NCI-H526 (cell line): ENCODE measurements at regions not wholly inside any gene's neighbourhood (a gene's known extent, or its start where the extent isn't known, plus 50 kb on each side); places are given as distances from the start of the nearest gene placed in this dataset.
"Not testable (repeated sequence)": the region's sequence is repeated elsewhere in the genome, so short reads cannot be mapped to it uniquely, and the experiment has no call there.

Experiments
- DNase-seq, 2 experiments: peaks; one replicate each; lab custom pipeline; 2025; lab: John Stamatoyannopoulos, UW

DNA sequence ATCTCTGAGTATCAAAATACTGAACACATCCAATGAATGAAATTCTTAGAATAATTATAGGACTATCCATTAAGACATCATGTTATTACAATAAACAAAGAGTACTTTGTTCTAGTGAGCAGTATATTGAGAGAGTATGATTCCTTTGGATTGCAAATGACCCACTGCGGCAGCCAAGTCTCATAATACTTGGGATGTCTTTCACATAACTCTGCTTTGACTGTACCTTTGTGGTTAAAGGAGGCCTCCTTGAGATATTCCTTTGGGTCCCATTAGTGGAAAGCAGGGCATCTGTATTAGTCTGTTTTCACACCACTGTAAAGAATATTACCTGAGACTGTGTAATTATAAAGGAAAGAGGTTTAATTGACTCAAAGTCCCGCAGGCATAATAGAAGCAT lies 593.8 kb downstream of the TRHDE start:
- DNase-seq = no peak

DNA sequence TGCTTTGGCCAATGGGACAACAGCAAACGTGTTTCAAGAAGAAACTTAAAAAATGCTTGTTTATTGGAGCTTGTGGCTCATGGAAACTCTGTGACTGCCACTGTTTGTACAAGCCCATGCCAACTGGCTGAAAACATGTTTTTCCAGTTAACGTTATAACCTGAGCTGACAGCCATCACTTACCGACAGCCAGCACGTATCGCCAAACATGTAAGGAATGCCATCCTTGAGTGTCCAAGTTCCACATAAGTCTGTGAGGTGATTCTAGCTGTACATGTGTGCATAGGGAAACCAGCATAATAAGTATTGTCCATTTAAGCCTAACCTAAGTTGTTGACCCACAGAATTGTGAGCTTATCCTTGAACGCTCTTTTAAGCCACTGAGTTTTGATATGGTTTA lies 596.9 kb downstream of the TRHDE start:
- no peak for DNase-seq

DNA sequence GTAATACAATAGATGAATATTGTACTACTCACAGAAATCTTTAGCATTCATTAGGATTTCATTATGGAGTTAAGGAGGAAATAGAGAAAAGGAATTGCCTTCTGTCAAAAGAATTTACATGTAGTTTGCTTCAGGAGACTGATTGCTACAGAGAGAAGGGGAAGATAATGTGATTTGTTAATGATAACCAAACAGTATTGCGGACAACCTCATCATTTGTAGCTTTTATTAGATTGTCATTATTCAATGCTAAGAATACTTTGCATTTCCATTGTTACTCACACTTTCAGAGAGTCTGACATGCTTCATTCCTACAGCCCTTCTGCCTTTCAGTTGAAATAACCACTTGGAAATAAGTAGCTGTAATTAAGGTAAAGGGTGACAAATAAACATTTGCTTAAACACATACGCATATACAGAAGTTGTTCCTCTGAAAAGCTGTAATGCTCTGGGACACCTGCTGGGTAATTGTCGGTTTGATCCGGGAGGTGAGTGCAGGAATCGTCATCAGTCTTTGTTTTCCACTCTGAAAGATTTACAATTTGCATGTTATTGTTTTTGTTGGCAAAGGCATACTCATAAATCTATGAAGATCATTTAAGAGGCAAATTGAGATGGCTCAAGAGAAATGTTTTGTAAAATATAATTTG lies 600.2 kb downstream of the TRHDE start:
- peak; percentile 48 to 58 for DNase-seq

DNA sequence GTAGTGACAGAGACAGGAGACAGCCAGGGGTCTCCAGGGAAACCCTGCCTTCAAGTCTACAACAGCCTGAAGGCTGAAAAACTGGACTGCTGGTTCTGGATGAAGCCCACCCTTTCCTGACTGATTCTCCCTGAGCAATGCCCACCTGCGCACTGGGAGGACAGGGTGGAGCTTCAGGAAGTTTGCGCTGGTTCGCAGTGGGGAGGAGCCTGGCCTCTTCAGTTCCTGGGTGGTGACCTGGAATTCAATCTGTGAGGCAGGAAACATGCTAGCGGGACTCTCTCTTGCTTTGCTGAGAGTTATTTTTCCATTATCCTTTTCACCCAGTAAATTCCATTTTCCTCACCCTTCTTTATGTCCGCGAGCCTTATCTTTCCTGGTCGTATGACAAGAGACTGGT lies 600.8 kb downstream of the TRHDE start:
- DNase-seq = no peak

DNA sequence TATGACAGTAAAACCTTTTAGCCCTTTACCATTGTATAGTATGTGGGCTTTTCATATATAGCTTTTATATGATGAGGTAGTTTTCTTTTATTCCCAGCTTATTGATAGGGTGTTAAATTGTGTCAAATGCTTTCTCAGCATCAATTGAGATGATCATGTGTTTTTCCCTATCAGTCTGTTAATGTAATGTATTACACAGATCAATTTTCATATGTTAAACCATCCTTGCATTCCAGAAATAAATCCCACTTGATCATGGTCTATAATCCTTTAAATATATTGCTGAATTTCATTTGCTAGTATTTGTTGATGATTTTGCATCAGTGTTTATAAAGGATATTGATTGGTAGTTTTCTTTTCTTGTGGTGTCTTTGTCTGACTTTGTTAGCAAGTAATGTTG lies 603.9 kb downstream of the TRHDE start:
- no peak for DNase-seq

DNA sequence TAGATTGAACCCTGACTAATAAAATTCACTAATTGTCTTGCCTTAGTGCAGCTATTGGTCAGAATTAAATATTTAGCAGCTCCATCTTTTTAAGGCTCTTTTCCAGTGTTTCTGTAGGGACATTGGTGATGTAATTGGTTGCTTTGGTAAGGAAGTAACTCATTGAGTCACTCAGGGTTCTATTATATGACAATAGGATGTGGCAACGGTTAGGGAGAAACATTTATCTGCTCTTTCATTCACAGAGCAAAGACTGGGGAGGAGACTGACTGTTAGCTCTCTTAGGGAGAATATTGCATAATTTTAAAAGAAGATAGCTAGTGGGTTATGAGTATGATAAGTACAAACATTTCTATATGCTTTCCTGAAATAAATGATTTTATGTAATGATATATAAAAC lies 616.5 kb downstream of the TRHDE start:
- DNase-seq = no peak

DNA sequence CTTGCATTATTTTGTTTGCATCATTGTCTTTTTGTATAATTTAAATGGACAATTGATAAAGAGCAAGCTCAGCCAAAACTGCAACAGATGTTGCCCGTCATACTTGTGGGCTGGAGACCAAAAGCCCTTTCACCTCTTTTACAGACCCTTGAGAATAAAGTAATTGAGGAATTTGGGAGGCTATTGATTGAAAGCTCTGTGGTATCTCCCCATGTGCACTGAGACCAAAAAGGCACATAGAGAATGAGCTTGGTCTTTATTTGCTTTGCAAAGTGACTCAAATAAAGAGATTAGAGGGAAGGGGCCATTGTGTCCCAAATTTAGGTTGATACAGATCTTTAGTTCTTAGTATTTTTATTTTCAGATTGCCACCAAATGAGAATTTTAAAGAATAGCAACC lies 617.6 kb downstream of the TRHDE start:
- no peak for DNase-seq

DNA sequence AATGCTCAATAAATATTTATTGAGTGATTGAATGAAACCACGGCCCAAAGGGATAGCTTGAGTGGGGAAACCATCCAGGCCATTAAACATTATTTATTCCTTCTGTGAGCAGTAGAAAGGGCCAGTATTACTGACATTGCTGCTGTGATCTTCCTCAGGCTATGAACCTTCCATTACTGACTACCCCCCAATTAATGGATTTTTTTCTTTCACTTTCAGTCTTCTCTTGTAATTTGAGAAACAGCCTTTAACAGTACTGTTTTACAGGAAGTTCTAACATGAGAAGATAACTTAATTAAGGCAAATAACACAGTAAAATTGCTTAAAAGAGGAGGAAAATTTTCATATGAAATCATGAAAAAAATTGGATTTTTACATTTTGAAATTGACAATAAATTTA lies 629.5 kb downstream of the TRHDE start:
- no peak for DNase-seq

DNA sequence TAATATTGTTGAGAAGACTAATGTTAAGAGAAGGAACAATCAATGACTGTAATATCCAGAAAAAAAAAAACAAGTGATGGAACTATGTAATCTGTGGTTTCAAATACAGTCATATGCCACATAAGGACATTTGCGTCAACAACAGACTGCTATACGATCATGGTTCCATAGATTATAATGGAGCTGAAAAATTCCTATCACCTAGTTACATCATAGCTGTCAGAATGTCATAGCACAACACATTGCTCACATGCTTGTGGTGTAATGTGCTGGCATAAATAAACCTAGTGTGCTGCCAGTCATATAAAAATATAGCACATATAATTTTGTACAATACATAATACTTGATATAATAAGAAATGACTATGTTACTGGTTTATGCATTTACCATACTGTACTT lies 653.5 kb downstream of the TRHDE start:
- no peak for DNase-seq

DNA sequence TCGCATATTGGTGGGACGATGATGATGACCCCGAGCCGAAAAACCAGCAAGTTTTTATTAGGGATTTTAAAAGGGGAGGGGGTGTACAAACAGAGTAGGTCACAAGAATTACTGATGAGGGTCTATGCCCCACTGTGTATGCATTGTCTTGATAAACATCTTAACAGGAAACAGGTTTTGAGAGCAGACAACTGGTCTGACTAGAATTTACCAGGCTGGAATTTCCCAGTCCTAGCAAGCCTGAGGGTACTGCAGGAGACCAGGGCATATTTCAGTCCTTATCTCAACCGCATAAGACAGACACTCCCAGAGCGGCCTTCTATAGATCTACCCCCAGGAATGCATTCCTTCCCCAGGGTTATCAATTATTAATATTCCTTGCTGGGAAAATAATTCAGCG lies 659.7 kb downstream of the TRHDE start:
- DNase-seq = not testable (repeated sequence)

DNA sequence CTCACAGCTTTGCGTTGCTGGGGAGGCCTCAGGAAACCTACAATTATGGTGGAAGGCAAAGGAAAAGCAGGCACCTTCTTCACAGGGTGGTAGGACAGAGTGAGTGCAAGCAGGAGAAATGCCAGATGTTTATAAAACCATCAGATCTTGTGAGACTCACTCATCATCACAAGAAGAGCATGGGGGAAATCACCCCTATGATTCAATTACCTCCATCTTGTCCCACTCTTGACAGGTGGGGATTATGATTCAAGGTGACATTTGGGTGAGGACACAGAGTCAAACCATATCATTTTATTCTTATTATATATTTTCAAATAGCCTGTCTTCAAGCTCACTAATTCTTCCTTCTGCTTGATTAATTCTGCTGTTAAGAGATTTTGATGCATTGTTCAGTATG lies 665.3 kb downstream of the TRHDE start:
- no peak for DNase-seq

DNA sequence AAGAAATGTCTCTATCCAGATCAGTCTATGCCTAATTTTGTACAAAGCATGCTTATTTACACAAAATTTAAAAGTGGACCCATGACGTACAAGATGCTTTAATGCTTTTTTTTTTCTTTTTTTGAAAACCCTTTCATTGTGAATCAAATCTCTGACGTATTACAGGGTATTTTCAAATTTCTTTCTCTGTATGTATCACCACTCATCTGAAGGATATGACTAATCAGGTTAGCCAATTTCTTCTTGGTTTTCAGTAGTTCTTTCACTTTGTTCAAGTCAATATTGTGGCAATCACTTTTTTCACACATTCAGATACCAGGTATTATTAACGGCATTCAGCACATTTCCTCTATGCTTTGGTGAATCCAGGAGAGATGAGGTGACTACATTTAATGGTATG lies 685.3 kb downstream of the TRHDE start:
- DNase-seq = no peak

DNA sequence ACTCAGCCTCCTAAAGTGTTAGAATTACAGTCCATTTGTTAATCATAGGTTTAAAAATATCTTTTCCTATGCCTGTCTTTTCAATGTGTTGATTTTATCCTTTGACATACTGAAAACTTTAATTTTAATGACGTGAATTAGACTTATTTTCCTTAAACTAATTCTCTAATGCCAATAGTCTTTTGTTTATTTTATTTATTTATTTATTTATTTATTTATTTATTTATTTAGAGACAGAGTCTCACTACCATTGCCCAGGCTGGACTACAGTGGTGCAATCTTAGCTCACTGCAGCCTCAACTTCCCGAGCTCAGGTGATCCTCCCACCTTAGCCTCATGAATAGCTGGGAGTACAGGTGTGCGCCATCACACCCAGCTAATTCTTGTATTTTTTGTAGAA lies 694.5 kb downstream of the TRHDE start:
- DNase-seq = no peak

DNA sequence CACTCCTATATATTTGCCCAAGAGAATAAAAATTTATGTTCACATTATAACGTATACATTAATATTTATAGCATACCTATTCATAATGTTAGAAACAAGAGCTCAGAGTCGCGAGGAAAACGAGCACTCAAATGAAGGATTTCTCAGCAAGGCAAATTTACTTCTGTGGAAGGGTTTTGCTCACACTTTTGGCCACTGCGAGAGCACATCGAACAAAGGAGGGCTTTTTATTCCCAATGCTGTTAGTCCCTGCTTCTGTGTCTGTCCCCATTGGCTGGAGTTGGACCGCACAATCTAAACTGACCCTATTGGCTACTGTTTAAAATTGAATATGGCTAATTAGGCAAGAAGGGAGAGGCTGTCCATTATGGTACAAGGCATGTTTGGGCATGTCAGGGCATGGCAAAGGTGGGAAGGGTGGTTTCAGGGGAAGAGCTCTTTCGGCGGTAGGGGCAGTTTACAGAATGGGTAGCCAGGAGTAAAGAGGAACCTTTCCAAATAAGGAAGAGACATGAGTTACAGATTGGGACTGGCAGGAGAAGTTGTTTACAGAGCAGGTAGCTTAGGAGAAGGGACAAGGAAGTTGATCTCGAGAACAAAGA lies 702.9 kb downstream of the TRHDE start:
- no peak for DNase-seq

DNA sequence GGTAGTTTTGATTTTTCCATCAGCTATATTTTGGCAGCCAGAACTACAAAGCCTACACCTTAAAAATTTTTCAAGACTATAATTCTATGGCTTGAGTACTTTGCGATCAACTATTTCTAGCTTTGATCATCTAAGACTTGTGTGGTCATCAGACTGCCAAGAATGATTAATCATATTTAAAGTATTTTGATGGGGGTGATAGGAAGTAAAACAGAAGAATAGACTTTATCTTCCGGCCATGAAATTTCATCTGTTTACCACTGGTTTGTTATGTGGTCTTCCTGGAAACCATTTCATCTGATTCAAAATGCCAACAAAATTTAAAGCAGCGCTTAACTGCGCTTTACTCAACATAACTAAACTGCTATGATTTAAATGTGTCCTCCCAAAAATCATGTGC lies 706.8 kb downstream of the TRHDE start:
- DNase-seq = no peak

DNA sequence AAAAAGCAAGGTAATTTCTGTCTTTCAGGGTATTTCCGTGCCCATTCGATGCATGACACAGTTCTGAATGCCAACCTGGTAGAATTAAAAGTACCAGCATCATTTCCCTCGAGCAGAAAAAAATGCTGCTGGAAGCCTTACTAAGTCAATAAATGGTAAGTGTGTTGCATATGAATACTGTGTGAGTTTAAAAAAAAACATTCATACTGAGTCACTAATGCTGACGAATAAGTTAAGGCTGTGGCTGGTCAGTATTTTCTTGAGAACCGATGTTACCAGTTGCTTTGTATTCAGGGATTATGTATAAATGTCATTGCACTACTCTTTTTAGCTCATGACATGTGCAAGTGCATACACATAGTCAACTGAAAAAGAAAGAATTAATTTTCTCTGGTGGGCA lies 710.2 kb downstream of the TRHDE start:
- DNase-seq = no peak

DNA sequence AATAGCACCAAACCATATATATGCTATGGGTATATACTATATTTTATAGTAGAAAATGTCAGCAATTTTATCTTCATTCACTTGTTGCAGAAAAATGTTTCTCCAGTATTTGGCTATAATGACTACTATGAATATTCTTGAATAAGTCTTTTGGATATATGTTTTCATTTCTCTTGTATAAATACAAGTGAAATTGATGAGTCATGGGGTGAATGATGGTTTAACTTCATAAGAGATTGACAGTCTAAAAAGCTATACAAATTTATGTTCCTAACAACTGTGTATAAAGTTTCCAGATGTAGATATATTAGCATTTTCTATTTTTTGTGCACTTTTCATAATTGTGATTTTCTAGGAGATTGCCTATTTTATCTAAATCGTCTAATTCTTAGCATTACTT lies 714.8 kb downstream of the TRHDE start:
- no peak for DNase-seq

DNA sequence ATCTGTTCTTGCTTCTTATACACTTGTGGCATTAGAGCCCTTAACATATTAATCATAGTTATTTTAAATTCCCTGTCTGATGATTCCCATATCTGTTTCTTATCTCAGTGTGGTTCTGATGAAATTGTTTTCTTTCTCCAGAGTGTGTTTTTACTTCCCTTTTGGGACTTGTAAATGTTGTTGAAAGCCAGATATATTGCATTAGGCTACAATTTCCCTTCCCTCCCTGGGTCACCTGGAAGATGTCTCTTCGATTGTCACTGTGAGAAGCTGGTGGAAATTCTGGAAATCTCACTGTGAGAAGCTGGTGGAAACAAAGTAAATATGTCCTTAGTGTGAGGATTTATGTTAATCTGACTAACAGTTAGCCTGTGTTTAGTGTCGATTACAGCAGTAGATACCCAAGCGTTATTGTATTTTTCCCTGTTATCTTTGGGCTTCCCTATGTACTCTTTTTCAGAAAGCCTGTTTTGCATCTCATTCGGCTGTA lies 717.3 kb downstream of the TRHDE start:
- DNase-seq = no peak

DNA sequence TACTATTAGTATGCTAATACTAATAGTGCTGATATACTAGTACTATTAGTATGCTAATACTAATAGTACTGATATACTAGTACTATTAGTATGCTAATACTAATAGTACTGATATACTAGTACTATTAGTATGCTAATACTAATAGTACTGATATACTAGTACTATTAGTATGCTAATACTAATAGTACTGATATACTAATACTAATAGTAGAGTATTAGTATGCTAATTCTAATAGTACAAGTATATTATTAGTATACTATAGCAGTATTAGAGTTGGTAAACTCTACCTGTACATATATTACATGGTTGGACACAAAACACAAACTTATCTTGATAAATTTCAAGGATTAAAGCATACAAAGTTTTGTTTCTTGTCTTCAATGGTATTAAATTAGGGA lies 722.9 kb downstream of the TRHDE start:
- DNase-seq = not testable (repeated sequence)

DNA sequence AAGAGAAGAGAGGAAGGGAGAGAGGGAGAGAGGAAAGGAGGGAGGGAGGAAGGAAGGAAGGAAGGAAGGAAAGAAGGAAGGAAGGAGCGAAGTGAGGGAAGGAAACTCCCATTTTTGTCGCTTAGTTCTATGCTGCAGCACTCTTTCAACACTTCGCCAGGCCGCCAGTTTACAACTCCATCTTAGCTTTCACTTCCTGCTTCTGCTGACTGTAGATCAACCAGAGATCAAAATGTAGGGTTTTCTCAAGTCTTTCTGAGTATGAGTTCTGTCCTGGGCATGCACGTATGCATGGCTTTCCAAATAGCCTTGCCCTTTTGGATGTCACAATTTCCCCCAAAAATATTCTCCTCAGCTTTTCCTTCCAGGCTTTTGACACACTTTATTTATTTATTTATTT lies 723.4 kb downstream of the TRHDE start:
- no peak for DNase-seq

DNA sequence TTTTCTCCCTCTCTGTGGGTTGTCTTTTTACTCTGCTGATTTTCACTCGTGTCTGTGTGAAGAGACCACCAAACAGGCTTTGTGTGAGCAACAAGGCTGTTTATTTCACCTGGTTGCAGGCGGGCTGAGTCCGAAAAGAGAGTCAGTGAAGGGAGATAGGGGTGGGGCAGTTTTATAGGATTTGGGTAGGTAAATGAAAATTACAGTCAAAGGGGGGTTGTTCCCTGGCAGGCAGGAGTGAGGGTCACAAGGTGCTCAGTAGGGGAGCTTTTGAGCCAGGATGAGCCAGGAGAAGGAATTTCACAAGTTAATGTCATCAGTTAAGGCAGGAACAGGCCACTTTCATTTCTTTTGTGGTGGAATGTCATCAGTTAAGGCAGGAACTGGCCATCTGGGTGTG lies 729.6 kb downstream of the TRHDE start:
- DNase-seq = not testable (repeated sequence)

DNA sequence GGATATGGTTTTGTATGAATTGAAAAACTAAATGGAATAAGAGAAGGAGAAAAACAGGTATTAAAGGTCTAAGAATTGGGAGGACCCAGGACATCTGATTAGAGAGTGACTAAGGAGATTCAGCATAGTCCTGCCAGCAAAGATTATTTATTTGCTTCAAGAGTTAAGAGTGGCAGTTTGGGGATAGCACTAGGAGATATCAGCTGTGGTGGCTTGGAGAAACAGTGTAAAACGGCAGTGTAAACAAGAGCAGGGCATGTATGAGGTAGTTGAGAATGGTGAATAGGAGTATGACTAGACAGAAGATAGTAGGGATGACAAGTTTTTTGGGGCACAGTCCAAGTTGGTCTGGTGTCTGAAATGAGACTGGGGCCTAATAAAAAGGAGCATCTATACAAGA lies 730.3 kb downstream of the TRHDE start:
- DNase-seq = not testable (repeated sequence)

DNA sequence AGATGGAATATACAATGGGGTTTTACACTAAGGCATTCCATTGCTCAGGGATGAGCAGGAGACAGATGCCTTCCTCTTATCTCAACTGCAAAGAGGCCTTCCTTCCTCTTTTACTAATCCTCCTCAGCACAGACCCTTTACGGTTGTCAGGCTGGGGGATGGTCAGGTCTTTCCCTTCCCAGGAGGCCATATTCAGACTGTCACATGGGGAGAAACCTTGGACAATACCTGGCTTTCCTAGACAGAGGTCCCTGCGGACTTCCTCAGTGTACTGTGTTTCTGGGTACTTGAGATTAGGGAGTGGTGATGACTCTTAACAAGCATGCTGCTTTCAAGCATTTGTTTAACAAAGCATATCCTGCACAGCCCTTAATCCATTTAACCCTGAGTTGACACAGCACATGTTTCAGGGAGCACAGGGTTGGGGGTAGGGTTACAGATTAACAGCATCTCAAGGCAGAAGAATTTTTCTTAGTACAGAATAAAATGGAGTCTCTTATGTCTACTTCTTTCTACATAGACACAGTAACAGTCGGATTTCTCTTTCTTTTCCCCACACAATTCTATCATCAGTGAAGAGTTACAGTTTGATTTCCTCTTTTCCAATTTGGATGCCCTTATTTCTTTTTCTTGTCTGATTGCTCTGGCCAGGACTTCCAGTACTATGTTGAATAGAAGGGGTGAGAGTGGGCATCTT lies 737.1 kb downstream of the TRHDE start:
- DNase-seq = not testable (repeated sequence)

DNA sequence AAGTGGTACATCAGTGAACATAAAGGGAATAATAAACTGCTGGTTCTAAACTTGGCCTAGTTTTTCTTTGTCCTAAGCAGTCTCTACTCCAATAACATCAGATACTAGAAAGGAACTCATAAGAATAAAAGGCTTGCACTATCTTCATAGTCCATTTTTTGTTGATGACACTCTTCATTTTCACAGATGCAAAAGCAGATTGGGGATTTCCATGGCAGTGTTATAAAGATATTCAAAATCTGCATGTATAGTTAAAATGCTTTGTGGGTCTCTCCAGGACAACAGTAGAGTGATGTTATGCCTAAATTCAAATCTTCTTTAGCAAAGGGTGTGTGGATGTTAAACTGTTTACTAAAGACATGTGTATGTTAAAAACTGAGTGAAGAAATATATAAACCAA lies 745.8 kb downstream of the TRHDE start:
- DNase-seq = no peak
